Kidney epithelial cell (primary cell): ENCODE measurements at regions not wholly inside any gene's neighbourhood (a gene's known extent, or its start where the extent isn't known, plus 50 kb on each side); places are given as distances from the start of the nearest gene placed in this dataset.
"Not testable (repeated sequence)": the region's sequence is repeated elsewhere in the genome, so short reads cannot be mapped to it uniquely, and the experiment has no call there.

ENCODE experiments used
- DNase-seq: peaks from one replicate; pipeline ENCODE4 v3.0.0-alpha.2; 2010; ENCODE audit warnings: low read depth
- H3K27me3 ChIP-seq: 2 replicates; pipeline ENCODE4 v1.6.0; 2011; ENCODE audit warnings: low read length; ENCODE audit not compliant: control insufficient read depth, insufficient read depth
- H3K36me3 ChIP-seq: 2 replicates; pipeline ENCODE4 v1.5.1; 2011; ENCODE audit warnings: low read length; ENCODE audit not compliant: control insufficient read depth, insufficient read depth
- H3K4me3 ChIP-seq: 2 replicates; pipeline ENCODE4 v1.5.1; 2011; ENCODE audit warnings: low read depth, mild to moderate bottlenecking, control low read depth, low read length
- CTCF ChIP-seq: IDR thresholded peaks from 2 replicates; pipeline ENCODE4 v1.5.1; 2011; ENCODE audit warnings: mild to moderate bottlenecking, moderate library complexity, low read length, control low read depth, inconsistent platforms; ENCODE audit not compliant: insufficient read depth, poor library complexity, severe bottlenecking

DNA sequence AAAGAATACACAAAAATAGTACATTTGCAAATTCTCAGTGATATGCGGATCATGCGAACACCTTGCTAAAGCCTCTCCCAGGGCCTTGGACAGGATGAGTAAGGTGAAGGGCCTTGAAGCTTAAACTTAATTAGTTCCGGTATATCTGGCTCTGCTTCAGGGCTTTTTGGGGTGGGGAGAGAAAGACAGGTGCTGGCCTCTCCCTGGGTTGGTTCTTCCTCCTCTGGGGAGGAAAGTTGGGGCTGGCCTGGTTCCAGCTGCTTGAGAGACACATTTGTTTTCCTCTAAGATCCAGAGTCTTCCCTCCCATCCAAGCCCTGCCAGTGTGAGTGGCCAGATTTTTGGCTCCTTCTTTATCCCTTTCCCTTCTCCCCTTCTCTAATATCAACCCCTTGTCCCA, 64.7 kb upstream of the EPHB3 start:
- peaks cover 35% of the 10 kb centered on the region for H3K27me3 ChIP-seq
- TF ChIP-seq CTCF = no peak
- DNase-seq = no peak
- no peak overlapping the region for H3K4me3 ChIP-seq
- no peaks in the 10 kb centered on the region for H3K36me3 ChIP-seq

- Histone ChIP-seq H3K4me3 (no peak overlapping the region), H3K36me3 (no peaks in the 10 kb centered on the region), H3K27me3 (peaks cover 28% of the 10 kb centered on the region)
- no peak for TF ChIP-seq CTCF
- DNase-seq = no peak
Observed at GRCh38 chr3:184497804-184498203, 63.8 kb upstream of the EPHB3 start.

DNA sequence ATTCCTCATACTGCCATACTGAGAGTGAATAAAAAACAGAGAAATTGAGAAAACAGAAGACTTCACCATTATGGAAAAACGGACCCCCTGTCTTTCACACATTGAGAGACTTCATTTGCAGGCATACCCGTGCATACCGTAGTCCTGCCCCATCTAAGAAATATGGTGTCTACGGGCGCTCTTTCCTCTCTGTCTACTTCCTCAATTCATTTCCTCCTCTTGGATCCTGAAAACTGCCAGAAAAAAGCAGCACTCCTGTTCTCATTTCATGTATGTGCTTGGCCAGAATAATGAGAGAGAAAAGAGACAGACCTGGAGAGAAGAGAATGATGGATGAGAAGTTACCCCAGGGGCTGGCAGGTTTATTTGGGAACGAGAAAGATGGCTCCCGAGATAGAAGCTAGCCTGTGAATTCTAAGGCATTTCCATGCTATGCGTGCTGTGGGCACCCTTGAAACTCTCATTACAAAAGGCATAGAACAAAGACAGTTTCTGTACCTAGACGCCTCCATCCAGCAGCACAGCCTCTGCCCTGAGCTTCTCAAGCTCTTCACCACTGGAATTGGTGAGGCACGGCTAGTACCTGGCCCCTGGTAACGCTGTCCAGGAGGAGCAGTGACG, 62.5 kb upstream of the EPHB3 start:
- no peak for DNase-seq
- no peak for TF ChIP-seq CTCF
- Histone ChIP-seq H3K36me3 (no peaks in the 10 kb centered on the region), H3K27me3 (peaks cover 19% of the 10 kb centered on the region), H3K4me3 (no peak overlapping the region)

DNA sequence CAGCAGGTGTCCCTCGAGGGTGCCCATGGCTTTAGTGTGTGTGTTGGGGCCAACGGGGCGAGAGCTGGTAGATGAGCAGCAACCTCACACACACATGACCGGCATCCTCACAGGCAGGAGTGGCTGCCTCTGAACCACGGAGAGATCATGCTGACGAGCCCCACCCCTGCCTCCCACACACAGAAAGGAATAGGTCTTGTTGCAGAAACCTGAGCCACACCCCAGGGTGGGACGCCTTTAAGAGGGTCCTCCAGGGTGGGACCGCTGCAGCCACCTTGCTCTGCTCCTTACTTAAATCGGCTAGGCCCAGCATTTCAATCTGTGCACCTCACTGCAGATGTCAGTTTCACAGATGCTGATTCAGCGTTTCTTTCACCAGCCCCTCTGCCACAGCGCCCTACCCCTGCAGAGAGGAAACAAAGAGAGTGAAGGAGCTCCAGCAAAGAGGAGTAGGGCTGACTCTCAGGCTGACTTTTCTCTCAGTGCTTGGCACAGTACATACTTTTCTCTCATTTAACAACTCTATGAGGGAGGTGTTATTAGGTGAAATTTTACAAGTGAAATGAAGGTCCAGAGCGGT, 61.2 kb upstream of the EPHB3 start:
- H3K36me3 ChIP-seq = no peaks in the 10 kb centered on the region
- no peak for TF ChIP-seq CTCF
- H3K4me3 ChIP-seq = no peak overlapping the region
- no peak for DNase-seq
- H3K27me3 ChIP-seq = peaks cover 17% of the 10 kb centered on the region

GRCh38 chr3:184502123-184502667, 59.4 kb upstream of the EPHB3 start:
- H3K36me3 ChIP-seq = no peaks in the 10 kb centered on the region
- no peak overlapping the region for H3K4me3 ChIP-seq
- TF ChIP-seq CTCF = no peak
- H3K27me3 ChIP-seq = peaks cover 16% of the 10 kb centered on the region
- no peak for DNase-seq

- H3K4me3 ChIP-seq, DNase-seq, H3K36me3 ChIP-seq: not testable (repeated sequence)
- peaks cover 17% of the 10 kb centered on the region for H3K27me3 ChIP-seq
Observed at GRCh38 chr3:184502841-184503240, 58.7 kb upstream of the EPHB3 start.
